ENCODE measurements at regions not wholly inside any gene's neighbourhood (a gene's known extent, or its start where the extent isn't known, plus 50 kb on each side); places are given as distances from the start of the nearest gene placed in this dataset.

DNA sequence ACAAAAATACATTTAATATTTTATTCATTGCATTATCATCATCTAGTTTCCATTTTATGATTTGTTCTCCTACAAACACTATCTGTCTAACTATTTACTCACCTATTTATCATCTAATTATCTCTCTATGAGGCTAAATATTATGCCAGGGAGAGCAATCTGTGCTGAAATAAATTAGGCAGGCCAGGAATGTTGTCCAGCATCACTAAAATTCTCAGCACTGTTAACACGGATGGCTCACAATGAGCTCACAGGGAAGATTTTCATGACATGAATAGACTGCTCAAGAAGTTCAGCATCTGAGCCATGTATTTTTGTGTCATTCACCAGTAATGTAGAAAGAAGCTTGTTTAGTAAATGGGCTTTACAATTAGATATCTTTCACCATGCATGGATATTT, 1277.2 kb downstream of the GRIK2 start:
- no peaks in the 10 kb centered on the region for H3K79me2 ChIP-seq (ENCODE audit: insufficient read depth, low read length)
- no TSS peak for BruUV-seq (replicated peaks)
- H2AFZ ChIP-seq (ENCODE audit: low read length) = no peak overlapping the region
- FAIRE-seq (no peak), DNase-seq (ENCODE audit: low spot score) (no peak), ATAC-seq (no peak)
- no peak overlapping the region for H3K4me3 ChIP-seq (replicated peaks in 1 of 3; ENCODE audit: insufficient read depth in 1 of 3, low read depth in 2 of 3, low read length in 3 of 3)
- in situ Hi-C loops (cut with HindIII; ENCODE audit: extremely low pct_ligation_motif_present, low pct_unique_long_range_greater_than_20kb) = no loop called here
- CTCF ChIA-PET (ENCODE audit: low intra/inter-chr PET ratio, low total read pairs) = no interaction called here
- H3K4me1 ChIP-seq (ENCODE audit: insufficient read depth, low read length) = no peaks in the 10 kb centered on the region
- no peak overlapping the region for H3K9ac ChIP-seq (ENCODE audit: insufficient read depth, low read depth, low read length)
- H3K36me3 ChIP-seq (replicated peaks in 1 of 2; ENCODE audit: control insufficient read depth in 1 of 2, insufficient read depth in 2 of 2, low read length in 2 of 2) = no peaks in the 10 kb centered on the region
- H3K9me3 ChIP-seq (ENCODE audit: low read length) = no peaks in the 10 kb centered on the region
- POLR2A ChIA-PET = no interaction called here
- H3K27me3 ChIP-seq (ENCODE audit: control insufficient read depth in 1 of 2, insufficient read depth in 2 of 2, low read length in 2 of 2) = no peaks in the 10 kb centered on the region
- TF ChIP-seq ZNF318 (CRISPR knock-in tag; IDR thresholded peaks at IDR 0.05) = no peak
- no peak for TF ChIP-seq FOXK2 (IDR thresholded peaks at IDR 0.05)
- TF ChIP-seq ZNF282 (IDR thresholded peaks at IDR 0.05; ENCODE audit: partially characterized antibody) = no peak
- no peak for TF ChIP-seq BRD4 (CRISPR knock-in tag; IDR thresholded peaks at IDR 0.05)
- no peak for TF ChIP-seq ATRX (CRISPR knock-in tag; IDR thresholded peaks at IDR 0.05; ENCODE audit: borderline replicate concordance)
- TF ChIP-seq PHB2 (IDR thresholded peaks at IDR 0.05; ENCODE audit: partially characterized antibody) = no peak
- TF ChIP-seq RFX3 (CRISPR knock-in tag; IDR thresholded peaks at IDR 0.05) = no peak
- no peak for TF ChIP-seq ZBTB1 (CRISPR knock-in tag; IDR thresholded peaks at IDR 0.05; ENCODE audit: borderline replicate concordance)
- no peak for TF ChIP-seq ZNF12 (CRISPR knock-in tag; IDR thresholded peaks at IDR 0.05)
- TF ChIP-seq DNMT1 (CRISPR knock-in tag; IDR thresholded peaks at IDR 0.05) = no peak
- TF ChIP-seq, protein P1, sequence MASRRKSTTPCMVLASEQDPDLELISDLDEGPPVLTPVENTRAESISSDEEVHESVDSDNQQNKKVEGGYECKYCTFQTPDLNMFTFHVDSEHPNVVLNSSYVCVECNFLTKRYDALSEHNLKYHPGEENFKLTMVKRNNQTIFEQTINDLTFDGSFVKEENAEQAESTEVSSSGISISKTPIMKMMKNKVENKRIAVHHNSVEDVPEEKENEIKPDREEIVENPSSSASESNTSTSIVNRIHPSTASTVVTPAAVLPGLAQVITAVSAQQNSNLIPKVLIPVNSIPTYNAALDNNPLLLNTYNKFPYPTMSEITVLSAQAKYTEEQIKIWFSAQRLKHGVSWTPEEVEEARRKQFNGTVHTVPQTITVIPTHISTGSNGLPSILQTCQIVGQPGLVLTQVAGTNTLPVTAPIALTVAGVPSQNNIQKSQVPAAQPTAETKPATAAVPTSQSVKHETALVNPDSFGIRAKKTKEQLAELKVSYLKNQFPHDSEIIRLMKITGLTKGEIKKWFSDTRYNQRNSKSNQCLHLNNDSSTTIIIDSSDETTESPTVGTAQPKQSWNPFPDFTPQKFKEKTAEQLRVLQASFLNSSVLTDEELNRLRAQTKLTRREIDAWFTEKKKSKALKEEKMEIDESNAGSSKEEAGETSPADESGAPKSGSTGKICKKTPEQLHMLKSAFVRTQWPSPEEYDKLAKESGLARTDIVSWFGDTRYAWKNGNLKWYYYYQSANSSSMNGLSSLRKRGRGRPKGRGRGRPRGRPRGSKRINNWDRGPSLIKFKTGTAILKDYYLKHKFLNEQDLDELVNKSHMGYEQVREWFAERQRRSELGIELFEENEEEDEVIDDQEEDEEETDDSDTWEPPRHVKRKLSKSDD (CRISPR knock-in tag; IDR thresholded peaks at IDR 0.05; ENCODE audit: low read depth) = no peak
- TF ChIP-seq, protein P2, sequence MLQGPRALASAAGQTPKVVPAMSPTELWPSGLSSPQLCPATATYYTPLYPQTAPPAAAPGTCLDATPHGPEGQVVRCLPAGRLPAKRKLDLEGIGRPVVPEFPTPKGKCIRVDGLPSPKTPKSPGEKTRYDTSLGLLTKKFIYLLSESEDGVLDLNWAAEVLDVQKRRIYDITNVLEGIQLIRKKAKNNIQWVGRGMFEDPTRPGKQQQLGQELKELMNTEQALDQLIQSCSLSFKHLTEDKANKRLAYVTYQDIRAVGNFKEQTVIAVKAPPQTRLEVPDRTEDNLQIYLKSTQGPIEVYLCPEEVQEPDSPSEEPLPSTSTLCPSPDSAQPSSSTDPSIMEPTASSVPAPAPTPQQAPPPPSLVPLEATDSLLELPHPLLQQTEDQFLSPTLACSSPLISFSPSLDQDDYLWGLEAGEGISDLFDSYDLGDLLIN (CRISPR knock-in tag; IDR thresholded peaks at IDR 0.05; ENCODE audit: borderline replicate concordance) = no peak
- no peak for TF ChIP-seq TARDBP (CRISPR knock-in tag; IDR thresholded peaks at IDR 0.05)
- TF ChIP-seq ZBTB21 (CRISPR knock-in tag; IDR thresholded peaks at IDR 0.05) = no peak
- no peak for TF ChIP-seq TAF15 (IDR thresholded peaks at IDR 0.05; ENCODE audit: low read depth, low read length, poor library complexity, severe bottlenecking)
- no peaks in the 10 kb centered on the region for H4K20me1 ChIP-seq (ENCODE audit: insufficient read depth, low read length)
- 35% methylated on average over 1 of the region's 1 CpG for WGBS (ENCODE audit: low lambda C conversion rate)
- intact Hi-C loops (cut with micrococcal nuclease; ENCODE audit: unreplicated experiment) = no loop called here
- no peak overlapping the region for H3K4me2 ChIP-seq (ENCODE audit: low read depth, low read length)
- H3K27ac ChIP-seq (ENCODE audit: extremely low read length, insufficient read depth, low read length) = no peak overlapping the region

Measured in HepG2 (cell line).